NAMALWA (cell line): ENCODE measurements at regions not wholly inside any gene's neighbourhood (a gene's known extent, or its start where the extent isn't known, plus 50 kb on each side); places are given as distances from the start of the nearest gene placed in this dataset.
"Not testable (repeated sequence)": the region's sequence is repeated elsewhere in the genome, so short reads cannot be mapped to it uniquely, and the experiment has no call there.

Experiments used
- DNase-seq: peaks from one replicate; pipeline ENCODE4 v3.0.0-alpha.2; 2015; ENCODE audit warnings: low spot score

- peak; percentile 94 for DNase-seq
Observed at GRCh38 chr3:125916376-125916978, 52.5 kb upstream of the ROPN1B start.

GRCh38 chr3:125917020-125917549, 51.9 kb upstream of the ROPN1B start:
- DNase-seq: peak; percentile 94

- DNase-seq: not testable (repeated sequence)
Observed at GRCh38 chr3:125918024-125918423, 51.0 kb upstream of the ROPN1B start.

GRCh38 chr3:125918451-125918850, 50.5 kb upstream of the ROPN1B start:
- DNase-seq: not testable (repeated sequence)

- not testable (repeated sequence) for DNase-seq
Observed at GRCh38 chr3:125918866-125919265, 50.1 kb upstream of the ROPN1B start.
